Psoas muscle (tissue), 7 donors: ENCODE measurements at regions not wholly inside any gene's neighbourhood (a gene's known extent, or its start where the extent isn't known, plus 50 kb on each side); places are given as distances from the start of the nearest gene placed in this dataset.

ENCODE experiments used
- ATAC-seq, 4 donors: fragments of 200-7000 bp; cut with Tn5 transposase; one replicate each; pipeline ENCODE4 v1.9.1; 2020; ENCODE audit warnings: moderate library complexity in 3 of 4, mild to moderate bottlenecking in 2 of 4
- DNase-seq, 2 donors: peaks; one replicate each; pipeline ENCODE4 v3.0.0-alpha.2; 2020
- H3K27ac ChIP-seq: fragments of 200-600 bp; one replicate; pipeline ENCODE4 v1.8.0; 2022
- H3K27me3 ChIP-seq, 3 donors: fragments of 200-600 bp in 1 of 3; one replicate each; pipeline versions ENCODE4 v1.6.1 to v1.8.0; 2013 to 2022; ENCODE audit warnings: low read length in 2 of 3, mild to moderate bottlenecking in 2 of 3, moderate library complexity in 1 of 3; ENCODE audit not compliant: insufficient read depth in 3 of 3
- H3K36me3 ChIP-seq, 2 donors: fragments of 200-600 bp in 1 of 2; one replicate each; pipeline versions ENCODE4 v1.6.1 to v1.8.0; 2013 to 2022; ENCODE audit warnings: low read depth in 1 of 2, mild to moderate bottlenecking in 1 of 2, moderate library complexity in 1 of 2; ENCODE audit not compliant: insufficient read depth in 1 of 2
- H3K4me1 ChIP-seq: fragments of 200-600 bp; one replicate; pipeline ENCODE4 v1.8.0; 2022
- H3K4me3 ChIP-seq: fragments of 200-600 bp; one replicate; pipeline ENCODE4 v1.8.0; 2022; ENCODE audit warnings: mild to moderate bottlenecking
- H3K9me3 ChIP-seq: fragments of 200-600 bp; one replicate; pipeline ENCODE4 v1.8.0; 2022
- WGBS, 3 donors: extraction: QIAGEN DNeasy Blood & Tissue Kit; methylation state at CpG; one replicate each; pipeline versions ENCODE4 v1.1.6 to v1.1.7; 2013; 5-methylcytosine and 5-hydroxymethylcytosine counted together
- intact Hi-C, 2 donors: fragments of 100-400 bp; cut with DNase I; formaldehyde crosslinking; loops; one replicate each; pipeline versions ENCODE4 v1.11.0 to v1.14.2; 2022
- TF ChIP-seq, protein P1 (sequence below): fragments of 200-600 bp; IDR thresholded peaks from one replicate; pipeline ENCODE4 v1.8.0; 2022; ENCODE audit warnings: antibody characterized with exemption
- donor health status: healthy with polysubstance abuse.
- donor health status: DM: no; HTN: no; CAD: no; lungs with moderate emphysema.
- donor health status: Bipolar disorder and iron deficiency.
- donor health status: healthy.
- donor health status: DM: yes; HTN: yes; CAD: no.
- donor health status: DM: no; HTN: no; CAD: no.
- donor health status: DM: yes; HTN: yes; CAD: no.

DNA sequence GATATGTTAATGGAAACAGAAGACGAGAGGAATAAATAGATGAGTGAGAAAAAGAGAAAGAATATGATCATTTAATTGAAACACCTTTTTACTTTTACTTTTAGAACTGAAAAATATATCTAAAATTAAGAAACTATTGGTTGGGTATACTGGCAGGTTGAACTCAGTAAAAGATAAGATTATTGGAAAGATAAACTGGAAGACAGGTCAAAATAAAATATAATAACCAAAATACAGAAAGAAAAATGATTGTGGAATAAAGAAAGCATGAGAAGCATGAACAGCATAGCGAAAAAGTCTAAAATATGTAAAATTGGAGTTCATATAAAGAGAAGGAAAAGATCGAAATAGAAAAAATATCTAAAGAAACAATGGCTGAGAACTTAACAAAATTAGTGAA, 242.2 kb upstream of the MIR17HG start:
- no peaks in the 10 kb centered on the region for H3K36me3 ChIP-seq
- no peak overlapping the region for H3K27ac ChIP-seq
- no peaks in the 10 kb centered on the region for H3K27me3 ChIP-seq
- ATAC-seq (no peak), DNase-seq (no peak)
- intact Hi-C loops, result no loop called here
- no peaks in the 10 kb centered on the region for H3K4me1 ChIP-seq
- TF ChIP-seq, protein P1, sequence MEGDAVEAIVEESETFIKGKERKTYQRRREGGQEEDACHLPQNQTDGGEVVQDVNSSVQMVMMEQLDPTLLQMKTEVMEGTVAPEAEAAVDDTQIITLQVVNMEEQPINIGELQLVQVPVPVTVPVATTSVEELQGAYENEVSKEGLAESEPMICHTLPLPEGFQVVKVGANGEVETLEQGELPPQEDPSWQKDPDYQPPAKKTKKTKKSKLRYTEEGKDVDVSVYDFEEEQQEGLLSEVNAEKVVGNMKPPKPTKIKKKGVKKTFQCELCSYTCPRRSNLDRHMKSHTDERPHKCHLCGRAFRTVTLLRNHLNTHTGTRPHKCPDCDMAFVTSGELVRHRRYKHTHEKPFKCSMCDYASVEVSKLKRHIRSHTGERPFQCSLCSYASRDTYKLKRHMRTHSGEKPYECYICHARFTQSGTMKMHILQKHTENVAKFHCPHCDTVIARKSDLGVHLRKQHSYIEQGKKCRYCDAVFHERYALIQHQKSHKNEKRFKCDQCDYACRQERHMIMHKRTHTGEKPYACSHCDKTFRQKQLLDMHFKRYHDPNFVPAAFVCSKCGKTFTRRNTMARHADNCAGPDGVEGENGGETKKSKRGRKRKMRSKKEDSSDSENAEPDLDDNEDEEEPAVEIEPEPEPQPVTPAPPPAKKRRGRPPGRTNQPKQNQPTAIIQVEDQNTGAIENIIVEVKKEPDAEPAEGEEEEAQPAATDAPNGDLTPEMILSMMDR, result no peak
- WGBS, 3 donors, result 97 to 99% (median 97%) methylated on average over 3 of the region's 3 CpGs
- H3K9me3 ChIP-seq, result no peaks in the 10 kb centered on the region
- H3K4me3 ChIP-seq, result no peak overlapping the region

DNA sequence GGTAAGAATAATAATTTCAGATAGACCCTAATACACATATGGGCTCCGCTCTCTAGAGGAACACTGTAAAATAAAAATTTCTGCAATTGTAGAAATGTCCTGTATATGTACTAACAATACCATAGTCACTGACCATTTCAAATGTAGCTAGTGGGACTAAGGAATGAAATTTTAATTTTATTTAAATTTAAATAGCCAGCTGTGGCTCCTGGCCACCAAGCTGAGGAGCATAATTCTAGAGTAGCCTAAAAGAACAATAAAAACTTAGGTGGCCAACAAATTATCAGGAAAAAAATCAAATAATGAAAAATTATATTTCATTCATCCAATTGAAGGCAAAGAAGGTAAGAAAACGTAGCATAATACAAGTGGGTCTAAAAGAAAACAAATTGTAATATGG, 240.9 kb upstream of the MIR17HG start:
- DNase-seq, result no peak

DNA sequence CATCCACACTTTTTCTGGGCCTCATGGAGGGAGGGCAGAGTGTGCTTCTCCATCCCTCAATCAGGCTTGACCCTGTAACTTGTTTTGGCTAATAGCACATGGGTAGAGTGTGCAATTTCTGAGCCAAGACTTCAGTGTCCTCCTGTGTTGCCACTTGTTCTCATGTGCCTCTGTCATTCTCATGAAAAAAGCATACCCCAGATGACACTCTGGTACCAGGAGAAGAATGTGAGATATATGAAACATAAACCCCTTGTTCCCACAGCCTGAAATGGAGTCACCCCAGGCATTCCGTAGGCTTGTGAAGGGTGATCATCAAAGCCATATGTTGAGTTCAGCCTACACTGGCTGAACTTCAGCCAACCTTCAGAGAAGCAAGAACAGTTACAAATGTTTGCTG, 239.2 kb upstream of the MIR17HG start:
- Histone ChIP-seq H3K36me3 (no peaks in the 10 kb centered on the region), H3K4me3 (no peak overlapping the region), H3K4me1 (no peaks in the 10 kb centered on the region), H3K27me3 (no peaks in the 10 kb centered on the region), H3K9me3 (no peaks in the 10 kb centered on the region), H3K27ac (no peak overlapping the region)
- WGBS, 3 donors, result 63 to 74% (median 63%) methylated on average over 1 of the region's 1 CpG
- no peak for ATAC-seq
- TF ChIP-seq, protein P1, result no peak
- intact Hi-C loops, result no loop called here
- no peak for DNase-seq

More for the DNA sequence above, 240.9 kb upstream of the MIR17HG start:
- H3K9me3 ChIP-seq, result no peaks in the 10 kb centered on the region
- H3K4me1 ChIP-seq, result no peaks in the 10 kb centered on the region
- 95 to 96% (median 95%) methylated on average over 2 of the region's 2 CpGs for WGBS, 3 donors
- no peak overlapping the region for H3K4me3 ChIP-seq
- no peak overlapping the region for H3K27ac ChIP-seq
- ATAC-seq, result no peak
- TF ChIP-seq, protein P1, result no peak
- H3K36me3 ChIP-seq, result no peaks in the 10 kb centered on the region
- intact Hi-C loops, result no loop called here
- no peaks in the 10 kb centered on the region for H3K27me3 ChIP-seq

DNA sequence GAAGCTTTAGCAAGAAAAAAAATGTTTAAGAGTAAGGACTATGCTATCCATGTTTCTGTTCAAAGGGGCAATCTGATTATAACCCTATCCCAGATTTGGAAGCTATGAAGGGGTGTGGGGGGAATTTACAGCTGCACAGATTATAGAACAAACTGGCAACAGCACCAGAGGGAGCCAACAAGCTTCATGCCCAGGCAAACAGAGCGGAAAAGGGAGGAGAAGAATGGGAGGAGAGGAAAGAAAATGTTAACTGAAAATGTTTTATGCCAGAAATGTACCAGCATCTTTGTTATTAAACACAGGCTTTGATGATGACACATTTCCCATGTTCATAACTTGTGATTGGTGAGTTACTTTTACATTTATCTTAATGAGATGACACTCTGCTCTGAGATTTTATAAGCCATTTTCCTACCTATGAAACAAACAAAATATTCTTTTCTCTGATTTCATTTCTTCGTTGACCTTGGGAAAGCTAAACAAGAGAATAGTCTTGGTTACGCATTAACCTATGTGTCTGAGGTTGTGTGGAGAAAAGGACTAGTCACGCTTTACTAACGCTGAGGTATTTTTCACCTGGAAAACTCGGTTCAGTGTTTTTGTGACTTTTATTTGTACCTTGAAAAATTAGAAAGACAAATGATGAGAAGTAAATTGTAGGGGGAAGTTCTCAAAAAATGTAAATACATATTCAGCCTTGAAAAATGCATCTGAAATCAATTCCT, 235.8 kb upstream of the MIR17HG start:
- Histone ChIP-seq H3K9me3 (no peaks in the 10 kb centered on the region), H3K4me3 (no peak overlapping the region), H3K36me3 (no peaks in the 10 kb centered on the region), H3K27me3 (no peaks in the 10 kb centered on the region), H3K4me1 (no peaks in the 10 kb centered on the region), H3K27ac (no peak overlapping the region)
- ATAC-seq (no peak), DNase-seq (no peak)
- intact Hi-C loops, result no loop called here
- WGBS, 3 donors, result 52 to 68% (median 58%) methylated on average over 6 of the region's 6 CpGs
- TF ChIP-seq, protein P1, result no peak
